ENCODE measurements at regions not wholly inside any gene's neighbourhood (a gene's known extent, or its start where the extent isn't known, plus 50 kb on each side); places are given as distances from the start of the nearest gene placed in this dataset.
"Not testable (repeated sequence)": the region's sequence is repeated elsewhere in the genome, so short reads cannot be mapped to it uniquely, and the experiment has no call there.

GRCh38 chr6:159594106-159594749 lies 98.8 kb downstream of the SOD2 start:
- peak in 1 of 2 donors; percentile 1 for DNase-seq

GRCh38 chr6:159590835-159591234 lies 102.2 kb downstream of the SOD2 start:
- no peak for DNase-seq

GRCh38 chr6:159586684-159587083 lies 106.4 kb downstream of the SOD2 start:
- no peak for DNase-seq

GRCh38 chr6:159582736-159583135 lies 110.3 kb downstream of the SOD2 start:
- no peak for DNase-seq

GRCh38 chr6:159578629-159579028 lies 114.4 kb downstream of the SOD2 start:
- no peak for DNase-seq

- no peak for DNase-seq
These were observed 115.5 kb downstream of the SOD2 start for GRCh38 chr6:159577564-159577963.

GRCh38 chr6:159572439-159573110 lies 120.5 kb downstream of the SOD2 start:
- DNase-seq = no peak

- no peak for DNase-seq
These were observed 127.8 kb downstream of the SOD2 start for GRCh38 chr6:159565181-159565710.

GRCh38 chr6:159564456-159564855 lies 128.6 kb downstream of the SOD2 start:
- DNase-seq = no peak

GRCh38 chr6:159557031-159557430 lies 136.0 kb downstream of the SOD2 start:
- no peak for DNase-seq

- DNase-seq = no peak
These were observed 137.8 kb downstream of the SOD2 start for GRCh38 chr6:159555082-159555875.

- DNase-seq = no peak
These were observed 151.7 kb downstream of the SOD2 start for GRCh38 chr6:159541296-159541695.

GRCh38 chr6:159540883-159541282 lies 152.2 kb downstream of the SOD2 start:
- no peak for DNase-seq

- no peak for DNase-seq
These were observed 152.9 kb downstream of the SOD2 start for GRCh38 chr6:159540152-159540551.

- DNase-seq = not testable (repeated sequence)
These were observed 155.0 kb downstream of the SOD2 start for GRCh38 chr6:159538031-159538430.

- no peak for DNase-seq
These were observed 157.2 kb downstream of the SOD2 start for GRCh38 chr6:159535656-159536350.

GRCh38 chr6:159533568-159533967 lies 159.5 kb downstream of the SOD2 start:
- DNase-seq = no peak

- no peak for DNase-seq
These were observed 160.0 kb downstream of the SOD2 start for GRCh38 chr6:159533016-159533415.

GRCh38 chr6:159532155-159532554 lies 160.9 kb downstream of the SOD2 start:
- no peak for DNase-seq

- no peak for DNase-seq
These were observed 163.1 kb downstream of the SOD2 start for GRCh38 chr6:159529934-159530333.

- no peak for DNase-seq
These were observed 165.7 kb downstream of the SOD2 start for GRCh38 chr6:159527351-159527750.

GRCh38 chr6:159525445-159526025 lies 167.5 kb downstream of the SOD2 start:
- peak; percentile 38 to 69 for DNase-seq

Measured in inflammatory macrophage (primary cell).